ENCODE measurements at regions not wholly inside any gene's neighbourhood (a gene's known extent, or its start where the extent isn't known, plus 50 kb on each side); places are given as distances from the start of the nearest gene placed in this dataset.

DNA sequence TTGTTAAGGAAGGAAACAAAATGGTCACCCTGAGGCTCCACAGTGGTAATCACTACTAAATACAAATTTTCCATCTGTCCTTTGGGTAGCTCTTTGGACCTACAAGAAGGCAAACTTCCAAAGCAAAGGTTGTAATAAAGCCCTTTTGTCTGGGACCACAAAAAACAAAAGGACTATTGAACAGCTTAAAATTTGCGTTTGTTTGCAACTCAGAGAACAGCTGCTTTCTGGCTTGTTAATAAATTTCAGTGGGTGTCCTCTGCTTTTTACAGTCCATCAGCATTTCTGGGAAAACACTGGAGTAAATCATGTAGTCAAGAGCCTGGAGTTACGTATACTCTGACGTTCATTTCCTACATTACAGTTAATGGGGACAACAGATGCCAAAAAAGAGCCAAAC, 439.7 kb upstream of the DIAPH2 start:
- Histone ChIP-seq H3K27ac (no peak overlapping the region), H3K9me3 (no peaks in the 10 kb centered on the region), H3K4me1 (no peaks in the 10 kb centered on the region), H3K36me3 (no peaks in the 10 kb centered on the region), H3K27me3 (no peaks in the 10 kb centered on the region), H3K4me3 (no peak overlapping the region)
- intact Hi-C loops (cut with DNase I), result no loop called here
- TF ChIP-seq, protein P1, sequence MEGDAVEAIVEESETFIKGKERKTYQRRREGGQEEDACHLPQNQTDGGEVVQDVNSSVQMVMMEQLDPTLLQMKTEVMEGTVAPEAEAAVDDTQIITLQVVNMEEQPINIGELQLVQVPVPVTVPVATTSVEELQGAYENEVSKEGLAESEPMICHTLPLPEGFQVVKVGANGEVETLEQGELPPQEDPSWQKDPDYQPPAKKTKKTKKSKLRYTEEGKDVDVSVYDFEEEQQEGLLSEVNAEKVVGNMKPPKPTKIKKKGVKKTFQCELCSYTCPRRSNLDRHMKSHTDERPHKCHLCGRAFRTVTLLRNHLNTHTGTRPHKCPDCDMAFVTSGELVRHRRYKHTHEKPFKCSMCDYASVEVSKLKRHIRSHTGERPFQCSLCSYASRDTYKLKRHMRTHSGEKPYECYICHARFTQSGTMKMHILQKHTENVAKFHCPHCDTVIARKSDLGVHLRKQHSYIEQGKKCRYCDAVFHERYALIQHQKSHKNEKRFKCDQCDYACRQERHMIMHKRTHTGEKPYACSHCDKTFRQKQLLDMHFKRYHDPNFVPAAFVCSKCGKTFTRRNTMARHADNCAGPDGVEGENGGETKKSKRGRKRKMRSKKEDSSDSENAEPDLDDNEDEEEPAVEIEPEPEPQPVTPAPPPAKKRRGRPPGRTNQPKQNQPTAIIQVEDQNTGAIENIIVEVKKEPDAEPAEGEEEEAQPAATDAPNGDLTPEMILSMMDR (IDR thresholded peaks at IDR 0.05), result no peak
- no peak for DNase-seq (ENCODE audit: low spot score in 2 of 2)

DNA sequence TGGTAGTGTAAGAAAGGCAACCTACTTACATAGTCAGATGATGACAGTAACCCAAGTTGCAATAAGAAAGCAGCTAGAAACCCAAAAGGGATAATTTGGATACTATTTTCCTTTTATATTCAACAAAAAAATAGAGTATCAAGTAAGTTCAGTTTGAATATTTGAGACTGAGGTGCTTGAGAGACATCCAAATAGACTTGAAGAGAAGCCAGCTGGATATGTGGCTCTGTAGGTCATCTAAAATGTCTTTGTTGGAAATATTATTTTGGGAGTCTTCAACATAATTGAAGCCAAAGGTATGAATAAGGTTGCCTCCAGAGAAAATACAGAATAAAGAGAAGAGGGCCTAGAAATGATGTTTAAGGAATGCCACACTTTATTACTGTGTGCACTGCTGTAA, 438.2 kb upstream of the DIAPH2 start:
- no peak for DNase-seq (ENCODE audit: low spot score in 2 of 2)
- TF ChIP-seq, protein P1 (IDR thresholded peaks at IDR 0.05), result no peak

More for the DNA sequence above, 438.2 kb upstream of the DIAPH2 start:
- no peaks in the 10 kb centered on the region for H3K36me3 ChIP-seq
- intact Hi-C loops (cut with DNase I), result no loop called here
- H3K9me3 ChIP-seq, result no peaks in the 10 kb centered on the region
- no peak overlapping the region for H3K4me3 ChIP-seq
- H3K27me3 ChIP-seq, result no peaks in the 10 kb centered on the region
- no peaks in the 10 kb centered on the region for H3K4me1 ChIP-seq
- no peak overlapping the region for H3K27ac ChIP-seq
